Astrocyte (in vitro differentiated cells and primary cell): ENCODE measurements at regions not wholly inside any gene's neighbourhood (a gene's known extent, or its start where the extent isn't known, plus 50 kb on each side); places are given as distances from the start of the nearest gene placed in this dataset.
"Not testable (repeated sequence)": the region's sequence is repeated elsewhere in the genome, so short reads cannot be mapped to it uniquely, and the experiment has no call there.

Experiments used
- EZH2 ChIP-seq: IDR thresholded peaks from 2 replicates; pipeline ENCODE4 v1.6.1; 2012; ENCODE audit warnings: mild to moderate bottlenecking, low read length, inconsistent platforms; ENCODE audit not compliant: insufficient read depth
- TF ChIP-seq, protein P1 (sequence below): IDR thresholded peaks from 2 replicates; pipeline ENCODE4 v1.5.1; 2011; ENCODE audit warnings: low read depth, mild to moderate bottlenecking, inconsistent platforms, low read length, moderate library complexity; ENCODE audit not compliant: insufficient read depth

DNA sequence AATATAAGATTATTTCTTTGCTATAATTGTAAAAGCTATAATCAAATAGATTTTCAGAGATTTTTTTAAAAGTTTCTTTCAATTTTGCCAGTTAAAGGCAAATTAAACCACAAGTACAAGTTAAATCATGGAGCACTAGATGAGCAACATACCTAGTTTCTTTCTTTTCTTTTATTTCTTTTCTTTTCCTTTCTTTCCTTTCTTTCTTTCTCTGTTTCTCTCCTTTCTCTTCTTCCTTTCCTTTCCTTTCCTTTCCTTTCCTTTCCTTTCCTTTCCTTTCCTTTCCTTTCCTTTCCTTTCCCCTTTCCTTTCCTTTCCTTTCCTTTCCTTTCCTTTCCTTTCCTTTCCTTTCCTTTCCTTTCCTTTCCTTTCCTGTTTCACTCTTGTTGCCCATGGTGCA, 62.5 kb upstream of the MOCS2 start:
- TF ChIP-seq, protein P1, sequence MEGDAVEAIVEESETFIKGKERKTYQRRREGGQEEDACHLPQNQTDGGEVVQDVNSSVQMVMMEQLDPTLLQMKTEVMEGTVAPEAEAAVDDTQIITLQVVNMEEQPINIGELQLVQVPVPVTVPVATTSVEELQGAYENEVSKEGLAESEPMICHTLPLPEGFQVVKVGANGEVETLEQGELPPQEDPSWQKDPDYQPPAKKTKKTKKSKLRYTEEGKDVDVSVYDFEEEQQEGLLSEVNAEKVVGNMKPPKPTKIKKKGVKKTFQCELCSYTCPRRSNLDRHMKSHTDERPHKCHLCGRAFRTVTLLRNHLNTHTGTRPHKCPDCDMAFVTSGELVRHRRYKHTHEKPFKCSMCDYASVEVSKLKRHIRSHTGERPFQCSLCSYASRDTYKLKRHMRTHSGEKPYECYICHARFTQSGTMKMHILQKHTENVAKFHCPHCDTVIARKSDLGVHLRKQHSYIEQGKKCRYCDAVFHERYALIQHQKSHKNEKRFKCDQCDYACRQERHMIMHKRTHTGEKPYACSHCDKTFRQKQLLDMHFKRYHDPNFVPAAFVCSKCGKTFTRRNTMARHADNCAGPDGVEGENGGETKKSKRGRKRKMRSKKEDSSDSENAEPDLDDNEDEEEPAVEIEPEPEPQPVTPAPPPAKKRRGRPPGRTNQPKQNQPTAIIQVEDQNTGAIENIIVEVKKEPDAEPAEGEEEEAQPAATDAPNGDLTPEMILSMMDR, result not testable (repeated sequence)
- not testable (repeated sequence) for TF ChIP-seq EZH2
